HL-60 (cell line): ENCODE measurements at regions not wholly inside any gene's neighbourhood (a gene's known extent, or its start where the extent isn't known, plus 50 kb on each side); places are given as distances from the start of the nearest gene placed in this dataset.

Source experiments
- DNase-seq, 2 experiments: peaks; one replicate each; pipeline ENCODE4 v3.0.0-alpha.2; 2010 to 2020; ENCODE audit warnings: low read depth in 1 of 2, low spot score in 1 of 2
- H3K27ac ChIP-seq: fragments of 250-450 bp; sonication (Bioruptor Pico); replicated peaks from 2 replicates; pipeline ENCODE4 v1.5.1; 2020; ENCODE audit warnings: mild to moderate bottlenecking, moderate library complexity
- H3K27me3 ChIP-seq: fragments of 250-450 bp; sonication (Bioruptor Pico); 2 replicates; pipeline ENCODE4 v1.5.1; 2021; ENCODE audit warnings: mild to moderate bottlenecking, moderate library complexity; ENCODE audit not compliant: insufficient read depth, poor library complexity, severe bottlenecking
- H3K4me3 ChIP-seq: replicated peaks from 2 replicates; pipeline ENCODE4 v1.5.1; 2011; ENCODE audit warnings: mild to moderate bottlenecking, control low read depth, low read length; ENCODE audit not compliant: insufficient read depth
- CTCF ChIP-seq: IDR thresholded peaks from one replicate; pipeline ENCODE4 v1.5.1; 2011; ENCODE audit warnings: low read length, control low read depth, inconsistent platforms; ENCODE audit not compliant: insufficient read depth
- GABPA ChIP-seq: IDR thresholded peaks from 2 replicates; pipeline ENCODE4 v1.6.1; 2012; ENCODE audit warnings: low read depth
- POLR2AphosphoS5 ChIP-seq: IDR thresholded peaks from 2 replicates; pipeline ENCODE4 v1.6.1; 2012; ENCODE audit warnings: low read depth
- REST ChIP-seq: IDR thresholded peaks from 2 replicates; pipeline ENCODE4 v1.6.1; 2012; ENCODE audit warnings: low read depth; ENCODE audit not compliant: insufficient replicate concordance
- SPI1 ChIP-seq: IDR thresholded peaks from 2 replicates; pipeline ENCODE4 v1.6.1; 2012; ENCODE audit warnings: low read depth, mild to moderate bottlenecking, borderline replicate concordance

- no peak overlapping the region for H3K4me3 ChIP-seq
- H3K27ac ChIP-seq: no peak overlapping the region
- TF ChIP-seq CTCF (no peak), POLR2AphosphoS5 (no peak), SPI1 (no peak), GABPA (no peak), REST (no peak)
- H3K27me3 ChIP-seq: no peaks in the 10 kb centered on the region
- DNase-seq: no peak
Measured at GRCh38 chr13:73952648-73953047, 181.6 kb downstream of the KLF12 start.

- H3K4me3 ChIP-seq: no peak overlapping the region
- no peaks in the 10 kb centered on the region for H3K27me3 ChIP-seq
- TF ChIP-seq GABPA: no peak
- TF ChIP-seq REST: no peak
- H3K27ac ChIP-seq: no peak overlapping the region
- no peak for DNase-seq
Measured at GRCh38 chr13:73948848-73949529, 185.2 kb downstream of the KLF12 start.

- H3K27me3 ChIP-seq: no peaks in the 10 kb centered on the region
- no peak for TF ChIP-seq POLR2AphosphoS5
- TF ChIP-seq REST: no peak
- TF ChIP-seq CTCF: no peak
- TF ChIP-seq SPI1: no peak
- no peak for TF ChIP-seq GABPA
- H3K4me3 ChIP-seq: no peak overlapping the region
- H3K27ac ChIP-seq: no peak overlapping the region
- DNase-seq: no peak
Measured at GRCh38 chr13:73945871-73946270, 188.3 kb downstream of the KLF12 start.
